Immature natural killer cell (primary cell): ENCODE measurements at regions not wholly inside any gene's neighbourhood (a gene's known extent, or its start where the extent isn't known, plus 50 kb on each side); places are given as distances from the start of the nearest gene placed in this dataset.

ENCODE experiments used
- DNase-seq, 3 donors: peaks; one replicate each; pipeline ENCODE4 v3.0.0; 2022; ENCODE audit warnings: mixed read lengths in 1 of 3
- H3K27ac Mint-ChIP-seq, 6 donors: one replicate each; pipeline ENCODE4 v1.8.0; 2020; ENCODE audit warnings: mixed read lengths in 6 of 6, mild to moderate bottlenecking in 5 of 6, inconsistent platforms in 4 of 6, moderate library complexity in 3 of 6
- H3K27me3 Mint-ChIP-seq, 3 donors: one replicate each; pipeline ENCODE4 v1.8.0; 2020 to 2021; ENCODE audit warnings: low read depth in 3 of 3, mild to moderate bottlenecking in 3 of 3, mixed read lengths in 3 of 3, moderate library complexity in 3 of 3, inconsistent platforms in 1 of 3
- H3K36me3 Mint-ChIP-seq, 3 donors: one replicate each; pipeline ENCODE4 v1.8.0; 2020; ENCODE audit warnings: mixed read lengths in 3 of 3, inconsistent platforms in 2 of 3, mild to moderate bottlenecking in 2 of 3
- H3K4me1 Mint-ChIP-seq, 2 donors: one replicate each; pipeline ENCODE4 v1.8.0; 2020; ENCODE audit warnings: inconsistent platforms in 2 of 2, mild to moderate bottlenecking in 2 of 2, mixed read lengths in 2 of 2, moderate library complexity in 1 of 2
- H3K4me3 Mint-ChIP-seq, 5 donors: one replicate each; pipeline ENCODE4 v1.8.0; 2020; ENCODE audit warnings: mild to moderate bottlenecking in 5 of 5, mixed read lengths in 5 of 5, inconsistent platforms in 3 of 5, moderate library complexity in 3 of 5
- H3K9me3 Mint-ChIP-seq, 6 donors: one replicate each; pipeline ENCODE4 v1.8.0; 2020; ENCODE audit warnings: mild to moderate bottlenecking in 6 of 6, mixed read lengths in 6 of 6, inconsistent platforms in 4 of 6, moderate library complexity in 3 of 6

DNA sequence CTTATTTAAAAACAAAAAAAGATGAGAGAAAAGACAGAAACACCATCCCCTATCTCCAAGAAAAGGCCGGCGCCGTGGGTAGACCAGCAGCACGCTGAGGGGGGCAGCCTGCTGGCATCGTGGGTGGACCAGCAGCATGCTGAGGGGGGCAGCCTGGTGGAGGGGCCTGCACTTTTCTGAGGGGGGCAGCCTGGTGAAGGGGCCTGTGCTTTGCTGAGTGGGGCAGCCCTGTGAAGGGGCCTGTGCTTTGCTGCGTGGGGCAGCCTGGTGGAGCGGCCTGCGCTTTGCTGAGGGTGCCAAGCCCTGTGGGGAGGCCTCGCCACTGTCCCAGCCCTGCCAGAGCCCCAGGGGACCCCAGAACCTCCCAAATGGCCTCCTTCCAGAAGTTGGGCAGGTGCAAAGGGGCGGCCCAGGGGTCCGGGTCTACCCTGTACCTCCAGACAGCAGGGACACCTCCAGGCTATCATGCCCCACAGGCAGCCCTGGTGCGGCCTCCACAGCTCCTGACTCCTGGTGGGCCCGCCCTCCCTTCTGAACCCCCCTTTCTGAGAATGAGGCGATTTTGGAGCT lies 1185.7 kb downstream of the BRD1 start:
- no peaks in the 10 kb centered on the region for H3K36me3 Mint-ChIP-seq
- no peaks in the 10 kb centered on the region for H3K9me3 Mint-ChIP-seq
- H3K27ac Mint-ChIP-seq = no peak overlapping the region
- H3K4me1 Mint-ChIP-seq = no peaks in the 10 kb centered on the region
- H3K27me3 Mint-ChIP-seq = peaks cover 0 to 6% (median 2%) of the 10 kb centered on the region in 3 donors
- no peak overlapping the region for H3K4me3 Mint-ChIP-seq
- no peak for DNase-seq

DNA sequence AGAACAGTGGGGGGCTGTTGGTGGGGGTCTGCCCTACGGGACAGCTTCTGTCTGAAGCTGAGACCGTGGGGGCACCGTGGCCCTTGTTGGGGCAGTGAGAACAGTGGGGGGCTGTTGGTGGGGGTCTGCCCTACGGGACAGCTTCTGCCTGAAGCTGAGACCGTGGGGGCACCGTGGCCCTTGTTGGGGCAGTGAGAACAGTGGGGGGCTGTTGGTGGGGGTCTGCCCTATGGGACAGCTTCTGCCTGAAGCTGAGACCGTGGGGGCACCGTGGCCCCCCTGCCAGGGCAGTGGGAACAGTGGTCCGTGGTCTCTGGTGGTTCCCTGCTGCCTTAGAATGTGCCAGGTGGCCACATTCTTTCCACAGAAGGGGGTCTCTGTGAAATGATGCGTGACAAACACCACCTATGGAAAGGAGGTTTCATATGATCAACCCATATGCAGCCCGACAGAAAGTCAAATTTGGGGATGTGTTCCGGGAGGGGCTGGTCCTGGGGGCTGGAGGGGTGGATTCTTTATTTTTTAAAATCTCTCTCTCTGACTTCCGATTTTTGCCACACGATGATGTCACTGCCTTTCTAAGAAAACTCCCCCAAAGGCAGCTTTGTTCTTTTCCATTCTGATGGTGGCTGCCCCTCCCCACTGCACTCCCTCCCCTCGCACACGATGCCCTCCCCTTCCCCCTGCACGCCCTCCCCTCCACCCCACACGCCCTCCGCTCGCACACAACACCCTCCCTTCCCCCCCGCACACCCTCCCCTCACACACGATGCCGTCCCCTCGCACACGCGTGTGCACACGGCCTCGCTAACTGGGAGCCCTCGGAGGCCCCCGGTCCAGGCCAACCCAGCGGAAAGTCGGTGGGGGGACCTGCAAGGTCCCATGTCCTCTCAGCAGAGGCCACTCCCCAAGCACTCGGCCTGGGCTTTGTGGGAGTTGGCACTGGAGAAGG lies 1186.5 kb downstream of the BRD1 start:
- Mint-ChIP-seq H3K36me3 (no peaks in the 10 kb centered on the region), H3K4me1 (peaks cover 2 to 4% of the 10 kb centered on the region in 2 donors), H3K4me3 (no peak overlapping the region), H3K9me3 (no peaks in the 10 kb centered on the region), H3K27me3 (peaks cover 0 to 6% (median 2%) of the 10 kb centered on the region in 3 donors), H3K27ac (no peak overlapping the region)
- no peak for DNase-seq

DNA sequence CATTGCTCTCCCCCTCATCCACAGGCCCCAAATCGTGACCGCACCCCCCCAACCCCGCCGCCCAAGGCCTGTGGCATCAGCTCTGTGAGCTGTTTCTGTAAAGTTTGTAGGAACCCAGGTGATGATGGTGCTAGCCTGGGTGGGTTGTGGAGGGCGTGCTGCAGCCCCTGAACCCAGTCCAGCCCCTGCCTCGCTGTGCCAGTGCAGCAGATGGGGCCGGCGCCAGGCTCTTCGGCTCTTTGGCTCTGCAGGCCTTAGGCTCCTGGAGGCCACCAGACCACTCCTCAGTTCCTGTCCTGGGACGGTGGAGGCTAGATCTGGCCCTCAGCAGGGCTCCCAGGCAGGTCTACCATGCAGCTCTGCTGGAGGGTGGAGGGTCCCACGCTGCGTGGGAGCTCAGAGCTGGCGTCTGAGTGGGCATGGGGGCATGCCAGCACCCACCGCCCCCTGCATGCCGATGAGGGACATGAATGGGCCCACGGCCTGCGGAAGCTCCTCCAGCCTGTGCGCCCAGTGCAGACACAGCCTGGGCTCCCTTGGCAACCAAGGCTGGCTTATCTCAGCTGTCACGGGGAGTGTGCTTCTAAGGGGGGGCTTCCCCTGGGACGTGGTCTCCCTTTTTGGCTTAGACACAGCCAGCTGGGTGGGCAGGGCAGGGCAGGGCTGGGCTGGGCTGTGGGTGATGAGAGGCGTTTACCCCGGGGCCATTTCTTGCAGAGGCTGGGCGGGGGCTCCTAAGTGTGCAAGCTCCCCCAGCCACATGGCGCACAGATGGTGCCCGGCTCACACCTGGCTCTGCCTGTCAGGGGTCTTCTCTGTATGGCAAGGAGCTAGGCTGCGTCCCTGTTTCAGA lies 1187.6 kb downstream of the BRD1 start:
- Mint-ChIP-seq H3K27ac (no peak overlapping the region), H3K36me3 (no peaks in the 10 kb centered on the region)
- no peak for DNase-seq

DNA sequence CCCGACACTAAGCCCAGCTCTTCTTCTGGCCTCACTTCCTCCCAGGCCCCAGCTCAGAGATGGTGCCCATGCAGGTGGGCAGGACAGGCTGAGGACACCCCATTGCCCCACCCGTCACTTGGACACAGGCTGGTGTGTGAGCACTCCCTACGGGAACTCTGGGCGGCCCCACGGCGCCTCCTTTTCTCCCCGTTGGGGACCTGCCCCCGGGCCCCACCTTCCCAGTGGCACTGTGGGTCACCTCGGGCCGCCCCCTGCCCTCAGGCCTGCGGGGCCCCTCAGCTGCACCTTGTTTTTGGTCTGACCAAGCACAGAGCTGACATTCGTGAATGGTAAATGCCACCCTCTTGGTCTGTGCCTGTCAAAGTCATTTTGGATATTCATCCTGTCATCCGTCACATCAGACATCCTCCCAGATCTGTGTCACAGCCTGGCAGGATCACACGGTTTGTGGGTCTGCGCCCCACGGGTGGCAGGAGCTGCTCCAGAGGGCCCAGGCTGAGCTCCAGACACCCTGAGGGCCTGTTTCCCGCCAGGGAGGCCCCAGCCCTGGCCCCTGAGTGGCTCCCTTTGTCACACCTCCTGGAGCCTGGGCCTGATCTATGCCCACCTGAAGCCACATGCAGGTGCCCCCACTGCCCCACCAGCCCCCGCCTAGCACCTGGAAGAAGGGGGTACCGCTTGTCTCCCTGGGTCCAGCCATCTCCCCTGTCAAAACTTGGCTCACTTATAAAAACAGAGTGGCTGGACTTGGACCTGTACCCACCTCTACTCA lies 1188.5 kb downstream of the BRD1 start:
- Mint-ChIP-seq H3K9me3 (no peaks in the 10 kb centered on the region), H3K27me3 (peaks cover 0 to 3% (median 2%) of the 10 kb centered on the region in 3 donors), H3K4me3 (no peak overlapping the region), H3K27ac (no peak overlapping the region), H3K36me3 (no peaks in the 10 kb centered on the region), H3K4me1 (peaks cover 4 to 12% of the 10 kb centered on the region in 2 donors)
- no peak for DNase-seq

More for the DNA sequence above, 1187.6 kb downstream of the BRD1 start:
- Mint-ChIP-seq H3K27me3 (peaks cover 0 to 4% (median 2%) of the 10 kb centered on the region in 3 donors), H3K4me1 (peaks cover 4 to 12% of the 10 kb centered on the region in 2 donors), H3K4me3 (no peak overlapping the region), H3K9me3 (no peaks in the 10 kb centered on the region)

DNA sequence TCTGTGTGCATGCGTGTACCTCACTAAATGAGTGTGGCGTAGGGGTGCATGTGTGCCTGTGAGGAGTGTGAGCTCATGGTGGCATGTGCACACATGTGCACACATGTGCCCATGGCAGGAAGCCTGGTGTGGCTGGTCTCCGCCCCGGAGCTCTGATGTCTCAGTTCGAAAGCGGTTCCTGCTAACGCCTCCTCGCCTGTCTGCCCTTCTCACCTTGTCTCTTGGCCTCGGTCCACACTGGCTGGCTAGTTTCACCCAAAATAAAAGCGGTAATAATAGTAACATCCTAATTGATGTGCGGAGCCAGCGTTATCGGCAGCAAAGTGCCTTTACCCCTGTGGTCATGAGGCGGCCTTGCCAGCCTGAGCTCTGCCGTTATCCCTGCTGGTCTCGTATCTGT lies 1190.4 kb downstream of the BRD1 start:
- Mint-ChIP-seq H3K9me3 (no peaks in the 10 kb centered on the region), H3K27ac (no peak overlapping the region)

DNA sequence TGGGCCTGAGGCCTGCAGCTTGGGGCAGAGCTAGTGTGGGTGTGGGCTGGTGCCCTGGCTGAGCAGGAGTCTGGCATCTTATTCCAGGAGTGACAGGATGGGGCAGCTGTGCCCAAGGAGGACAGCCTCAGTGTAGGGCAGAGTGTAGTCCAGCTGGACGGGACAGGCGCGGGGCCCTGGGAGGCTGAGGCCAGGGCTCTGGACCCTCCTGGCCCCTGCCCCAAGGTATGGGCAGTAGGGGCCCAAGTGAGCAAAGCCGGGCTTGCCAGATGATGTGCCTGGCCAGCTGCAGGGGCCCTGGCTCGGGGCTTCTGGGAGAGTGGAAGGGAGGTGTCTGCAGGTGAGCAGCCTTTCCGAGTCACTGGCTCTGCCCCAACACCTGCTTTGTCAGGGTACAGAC lies 1190.9 kb downstream of the BRD1 start:
- Mint-ChIP-seq H3K4me3 (no peak overlapping the region), H3K27me3 (peaks cover 0 to 6% (median 2%) of the 10 kb centered on the region in 3 donors), H3K27ac (no peak overlapping the region), H3K4me1 (peaks cover 4 to 12% of the 10 kb centered on the region in 2 donors), H3K36me3 (no peaks in the 10 kb centered on the region), H3K9me3 (no peaks in the 10 kb centered on the region)
- DNase-seq = no peak

More for the DNA sequence above, 1190.4 kb downstream of the BRD1 start:
- DNase-seq = no peak
- Mint-ChIP-seq H3K4me1 (peaks cover 4 to 12% of the 10 kb centered on the region in 2 donors), H3K36me3 (no peaks in the 10 kb centered on the region), H3K4me3 (no peak overlapping the region), H3K27me3 (peaks cover 0 to 4% (median 2%) of the 10 kb centered on the region in 3 donors)

DNA sequence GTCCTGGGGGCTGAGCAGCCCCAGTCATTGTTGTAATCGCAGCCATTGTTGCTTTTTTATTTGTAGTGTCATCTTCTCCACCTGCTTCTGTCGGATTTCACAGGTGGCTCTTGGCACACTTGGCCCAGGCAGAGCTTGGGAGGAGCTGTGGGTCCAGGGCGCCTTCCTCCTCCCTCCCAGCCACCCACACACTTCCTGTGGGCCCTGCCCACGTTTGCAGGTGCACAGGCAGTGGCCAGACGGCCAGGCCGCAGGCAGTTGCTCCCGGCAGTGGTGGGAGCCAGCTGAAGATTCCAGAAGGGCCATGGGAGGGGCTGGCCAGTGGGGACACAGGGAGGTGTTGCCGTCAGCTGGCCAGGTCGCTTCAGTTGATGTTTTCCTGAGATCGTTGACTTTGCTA lies 1191.9 kb downstream of the BRD1 start:
- Mint-ChIP-seq H3K4me1 (peaks cover 4 to 12% of the 10 kb centered on the region in 2 donors), H3K9me3 (no peaks in the 10 kb centered on the region), H3K27me3 (peaks cover 0 to 6% (median 2%) of the 10 kb centered on the region in 3 donors), H3K36me3 (no peaks in the 10 kb centered on the region), H3K27ac (no peak overlapping the region), H3K4me3 (no peak overlapping the region)
- DNase-seq = peak in 1 of 3 donors; percentile 5

DNA sequence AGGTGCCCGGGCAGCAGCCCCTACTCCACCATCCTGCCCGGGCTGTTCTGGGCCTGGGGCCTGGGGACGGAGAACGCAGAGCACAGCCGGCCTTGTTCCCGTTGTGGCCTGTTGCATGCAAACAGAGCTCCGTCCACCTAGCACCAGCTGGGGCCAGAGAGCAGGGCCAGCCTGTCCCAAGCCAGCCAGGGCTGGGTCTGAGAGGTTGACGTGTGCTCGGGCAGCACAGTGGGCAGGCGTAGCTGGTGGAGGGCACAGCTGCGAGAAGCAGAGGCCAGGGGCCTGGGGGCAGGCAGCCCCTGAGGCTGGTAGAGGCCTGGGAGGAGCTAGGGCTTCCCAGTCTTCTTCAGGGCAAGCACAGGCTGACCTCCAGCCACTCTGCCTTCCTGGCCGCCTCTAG lies 1192.6 kb downstream of the BRD1 start:
- H3K27me3 Mint-ChIP-seq = peaks cover 0 to 6% (median 2%) of the 10 kb centered on the region in 3 donors
- no peaks in the 10 kb centered on the region for H3K36me3 Mint-ChIP-seq
- H3K9me3 Mint-ChIP-seq = no peaks in the 10 kb centered on the region
- no peak overlapping the region for H3K4me3 Mint-ChIP-seq
- no peak for DNase-seq
- peaks cover 4 to 12% of the 10 kb centered on the region in 2 donors for H3K4me1 Mint-ChIP-seq
- H3K27ac Mint-ChIP-seq = no peak overlapping the region

DNA sequence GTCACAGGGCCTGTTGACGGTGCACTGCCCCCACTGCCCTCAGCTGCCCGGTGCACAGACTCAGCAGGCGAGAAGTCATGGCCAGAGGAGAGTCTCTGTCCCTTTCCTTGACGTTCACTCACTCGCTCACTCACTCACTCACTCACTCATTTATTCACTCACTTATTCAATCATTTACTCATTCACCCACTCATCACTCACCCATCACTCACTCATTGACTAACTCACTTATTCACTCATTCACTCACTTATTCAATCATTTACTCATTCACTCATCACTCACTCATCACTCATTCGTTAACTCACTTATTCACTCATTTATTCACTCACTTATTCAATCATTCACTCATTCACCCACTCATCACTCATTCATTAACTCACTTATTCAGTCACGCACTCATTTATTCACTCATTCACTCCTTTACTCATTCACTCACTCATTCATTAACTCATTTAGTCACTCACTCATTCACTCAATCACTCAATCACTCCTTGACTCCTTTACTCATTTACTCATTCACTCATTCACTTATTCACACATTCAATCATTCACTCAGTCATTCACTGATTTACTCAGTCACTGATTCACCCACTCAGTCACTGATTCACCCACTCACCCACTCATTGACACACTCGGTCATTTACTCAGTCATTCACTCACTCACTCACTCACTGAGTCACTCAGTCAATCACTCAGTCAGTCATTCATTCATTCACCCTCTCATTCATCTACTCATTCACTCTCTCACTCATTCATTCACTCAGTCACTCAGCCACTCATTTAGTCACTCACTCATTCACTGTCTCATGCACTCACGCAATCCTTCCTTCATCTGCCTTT lies 1193.5 kb downstream of the BRD1 start:
- H3K4me1 Mint-ChIP-seq = peaks cover 4 to 12% of the 10 kb centered on the region in 2 donors
- peaks cover 0 to 6% (median 2%) of the 10 kb centered on the region in 3 donors for H3K27me3 Mint-ChIP-seq
- H3K9me3 Mint-ChIP-seq = no peaks in the 10 kb centered on the region
- DNase-seq = no peak
- H3K36me3 Mint-ChIP-seq = no peaks in the 10 kb centered on the region
- H3K4me3 Mint-ChIP-seq = no peak overlapping the region
- no peak overlapping the region for H3K27ac Mint-ChIP-seq

DNA sequence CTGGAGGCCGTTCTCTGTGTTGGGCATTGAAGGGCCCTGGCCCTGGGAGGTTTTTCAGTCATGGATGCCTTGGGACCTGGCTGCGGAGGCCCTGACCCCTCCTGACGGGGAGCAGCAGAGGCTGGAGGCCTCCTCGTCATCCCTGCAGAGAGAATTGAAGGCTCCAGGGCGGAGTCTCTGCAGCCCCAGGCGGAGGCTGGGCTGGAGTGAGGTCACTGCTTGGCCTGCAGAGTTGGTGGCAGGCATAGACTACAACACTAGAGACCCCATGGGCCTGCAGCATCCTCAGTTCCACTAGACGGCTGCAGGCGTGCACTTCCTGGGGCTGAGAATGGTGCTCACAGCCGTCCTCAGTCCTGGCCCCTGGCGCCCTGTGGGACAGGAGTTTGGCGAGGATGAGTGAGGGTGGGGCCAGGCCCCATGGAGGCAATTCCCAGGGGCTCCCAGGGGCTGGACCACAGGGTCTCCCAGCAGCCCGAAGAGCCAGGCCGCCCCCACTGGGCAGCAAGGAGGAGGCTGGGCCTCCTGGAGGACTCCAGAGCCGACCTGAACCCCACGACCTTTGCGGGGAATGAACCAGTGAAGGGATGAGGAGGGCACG lies 1194.9 kb downstream of the BRD1 start:
- DNase-seq = no peak
- H3K4me3 Mint-ChIP-seq = no peak overlapping the region
- no peaks in the 10 kb centered on the region for H3K36me3 Mint-ChIP-seq
- no peaks in the 10 kb centered on the region for H3K9me3 Mint-ChIP-seq
- no peak overlapping the region for H3K27ac Mint-ChIP-seq
- peaks cover 0 to 6% (median 0%) of the 10 kb centered on the region in 3 donors for H3K27me3 Mint-ChIP-seq
- peaks cover 4 to 12% of the 10 kb centered on the region in 2 donors for H3K4me1 Mint-ChIP-seq

DNA sequence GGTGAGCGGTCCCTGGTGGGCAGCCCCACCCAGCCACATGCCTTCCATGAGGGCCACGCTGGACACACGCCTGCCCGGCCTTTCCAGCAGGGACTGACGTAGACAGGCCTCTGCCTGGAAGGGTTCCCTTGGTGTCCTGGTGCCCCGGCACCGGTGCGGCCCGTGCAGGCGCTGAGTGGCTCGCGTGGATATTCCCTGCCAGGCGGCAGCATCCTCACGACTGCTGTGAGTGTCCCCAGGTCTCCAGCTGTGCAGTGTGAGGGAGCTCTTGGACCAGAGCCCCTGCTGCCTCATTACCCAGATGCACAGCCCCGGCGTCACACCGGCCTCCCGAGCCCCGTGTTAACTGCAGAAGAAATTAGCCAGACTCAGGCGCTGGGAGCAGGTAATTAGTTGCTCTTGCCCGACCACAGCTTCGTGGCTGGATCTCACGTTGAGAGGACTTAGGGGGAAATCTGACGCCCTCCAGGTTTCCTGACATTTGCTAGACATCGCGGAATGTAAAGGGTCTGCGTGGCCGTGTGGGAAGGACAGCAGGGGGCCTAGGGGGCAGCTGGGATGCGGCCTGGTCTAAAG lies 1196.3 kb downstream of the BRD1 start:
- peaks cover 0 to 3% (median 3%) of the 10 kb centered on the region in 3 donors for H3K27me3 Mint-ChIP-seq
- no peaks in the 10 kb centered on the region for H3K9me3 Mint-ChIP-seq
- no peak for DNase-seq
- H3K4me3 Mint-ChIP-seq = no peak overlapping the region
- H3K36me3 Mint-ChIP-seq = no peaks in the 10 kb centered on the region
- H3K27ac Mint-ChIP-seq = no peak overlapping the region
- H3K4me1 Mint-ChIP-seq = peaks cover 4 to 10% of the 10 kb centered on the region in 2 donors

DNA sequence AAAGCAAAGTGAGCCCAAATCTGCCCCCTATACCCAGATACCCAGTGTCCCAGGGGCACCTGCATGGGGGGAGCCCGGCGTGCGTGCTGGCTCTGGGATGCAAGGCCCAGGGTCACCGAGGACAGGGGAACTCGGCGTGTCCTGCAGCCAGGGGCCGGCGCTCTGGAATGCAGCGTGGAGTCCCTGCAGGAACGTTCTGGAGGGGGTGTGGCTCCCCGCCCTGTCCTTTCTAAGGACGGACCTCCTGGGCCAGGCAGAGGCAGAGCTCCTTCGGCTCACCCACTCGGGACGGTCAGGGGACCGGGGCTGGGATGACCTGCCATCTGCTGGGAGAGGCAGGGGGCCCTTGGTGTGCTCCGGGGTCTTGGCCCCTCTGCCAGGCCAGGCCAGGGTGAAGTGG lies 1196.8 kb downstream of the BRD1 start:
- Mint-ChIP-seq H3K4me1 (peaks cover 0 to 5% of the 10 kb centered on the region in 2 donors), H3K36me3 (no peaks in the 10 kb centered on the region), H3K4me3 (no peak overlapping the region), H3K9me3 (no peaks in the 10 kb centered on the region), H3K27ac (no peak overlapping the region), H3K27me3 (peaks cover 0 to 3% (median 3%) of the 10 kb centered on the region in 3 donors)
- DNase-seq = no peak
